ENCODE measurements at regions not wholly inside any gene's neighbourhood (a gene's known extent, or its start where the extent isn't known, plus 50 kb on each side); places are given as distances from the start of the nearest gene placed in this dataset.

- H3K36me3 Mint-ChIP-seq = no peaks in the 10 kb centered on the region
Measured at GRCh38 chr11:126140926-126141280, 70.5 kb downstream of the RPUSD4 start.

GRCh38 chr11:126140201-126140925 is 71.1 kb downstream of the RPUSD4 start:
- H3K9me3 ChIP-seq = no peaks in the 10 kb centered on the region
- H3K4me3 Mint-ChIP-seq = no peak overlapping the region

More at GRCh38 chr11:126140926-126141280, 70.5 kb downstream of the RPUSD4 start:
- Mint-ChIP-seq H3K4me1 (no peaks in the 10 kb centered on the region), H3K9me3 (no peaks in the 10 kb centered on the region), H3K27me3 (peaks cover 16 to 25% of the 10 kb centered on the region in 2 donors), H3K27ac (no peak overlapping the region), H3K4me3 (no peak overlapping the region)
- Histone ChIP-seq H3K27ac (ENCODE audit: low read length) (no peak overlapping the region), H3K9me3 (no peaks in the 10 kb centered on the region), H3K4me1 (ENCODE audit: control insufficient read depth in 1 of 2, extremely low read depth in 1 of 2, insufficient read depth in 2 of 2, low read length in 2 of 2) (no peaks in the 10 kb centered on the region), H3K27me3 (replicated peaks in 1 of 2; ENCODE audit: control insufficient read depth in 2 of 2, extremely low read depth in 1 of 2, insufficient read depth in 2 of 2, low read length in 1 of 2) (peaks cover 0 to 38% of the 10 kb centered on the region in 2 experiments), H3K36me3 (ENCODE audit: control insufficient read depth in 2 of 2, extremely low read depth in 1 of 2, insufficient read depth in 1 of 2, low read length in 1 of 2) (no peaks in the 10 kb centered on the region), H3K4me3 (ENCODE audit: control insufficient read depth in 1 of 2, extremely low read depth in 1 of 2, low read length in 1 of 2) (no peak overlapping the region)
- ATAC-seq (replicated peaks in 1 of 4) (no peak), DNase-seq (no peak)
- ChIA-PET CTCF (no interaction called here), POLR2A (interaction anchor here in 1 of 2 donors (0.6 kb wide), 1 partner anchor 861 kb away, joined by 6 read pairs; no protein-coding TSS in a partner anchor)
- 38% methylated on average over 7 of the region's 7 CpGs for WGBS (ENCODE audit: insufficient coverage)

GRCh38 chr11:126139111-126140091 is 72.0 kb downstream of the RPUSD4 start:
- no peak overlapping the region for H3K4me3 Mint-ChIP-seq
- H3K27ac ChIP-seq (ENCODE audit: low read length) = no peak overlapping the region
- H3K4me3 ChIP-seq (ENCODE audit: control insufficient read depth in 1 of 2, extremely low read depth in 1 of 2, low read length in 1 of 2) = no peak overlapping the region
- peaks cover 0 to 38% of the 10 kb centered on the region in 2 experiments for H3K27me3 ChIP-seq (replicated peaks in 1 of 2; ENCODE audit: control insufficient read depth in 2 of 2, extremely low read depth in 1 of 2, insufficient read depth in 2 of 2, low read length in 1 of 2)
- H3K36me3 Mint-ChIP-seq = no peaks in the 10 kb centered on the region
- no peak for DNase-seq
- H3K27ac Mint-ChIP-seq = no peak overlapping the region
- H3K36me3 ChIP-seq (ENCODE audit: control insufficient read depth in 2 of 2, extremely low read depth in 1 of 2, insufficient read depth in 1 of 2, low read length in 1 of 2) = no peaks in the 10 kb centered on the region
- CTCF ChIA-PET = no interaction called here
- no peaks in the 10 kb centered on the region for H3K9me3 Mint-ChIP-seq
- POLR2A ChIA-PET = no interaction called here
- H3K4me1 ChIP-seq (ENCODE audit: control insufficient read depth in 1 of 2, extremely low read depth in 1 of 2, insufficient read depth in 2 of 2, low read length in 2 of 2) = no peaks in the 10 kb centered on the region
- no peaks in the 10 kb centered on the region for H3K4me1 Mint-ChIP-seq
- ATAC-seq (replicated peaks in 1 of 4) = no peak
- no peaks in the 10 kb centered on the region for H3K9me3 ChIP-seq
- WGBS (ENCODE audit: insufficient coverage) = 84% methylated on average over 8 of the region's 13 CpGs
- H3K27me3 Mint-ChIP-seq = peaks cover 16 to 25% of the 10 kb centered on the region in 2 donors

More at GRCh38 chr11:126140201-126140925, 71.1 kb downstream of the RPUSD4 start:
- no peaks in the 10 kb centered on the region for H3K4me1 Mint-ChIP-seq
- Histone ChIP-seq H3K36me3 (ENCODE audit: control insufficient read depth in 2 of 2, extremely low read depth in 1 of 2, insufficient read depth in 1 of 2, low read length in 1 of 2) (no peaks in the 10 kb centered on the region), H3K4me3 (ENCODE audit: control insufficient read depth in 1 of 2, extremely low read depth in 1 of 2, low read length in 1 of 2) (no peak overlapping the region), H3K4me1 (ENCODE audit: control insufficient read depth in 1 of 2, extremely low read depth in 1 of 2, insufficient read depth in 2 of 2, low read length in 2 of 2) (no peaks in the 10 kb centered on the region), H3K27me3 (replicated peaks in 1 of 2; ENCODE audit: control insufficient read depth in 2 of 2, extremely low read depth in 1 of 2, insufficient read depth in 2 of 2, low read length in 1 of 2) (peaks cover 0 to 38% of the 10 kb centered on the region in 2 experiments), H3K27ac (ENCODE audit: low read length) (no peak overlapping the region)
- DNase-seq (no peak), ATAC-seq (replicated peaks in 1 of 4) (no peak)
- no peaks in the 10 kb centered on the region for H3K9me3 Mint-ChIP-seq
- H3K27me3 Mint-ChIP-seq = peaks cover 16 to 25% of the 10 kb centered on the region in 2 donors
- H3K27ac Mint-ChIP-seq = no peak overlapping the region
- ChIA-PET POLR2A (interaction anchor here in 1 of 2 donors (0.6 kb wide), 1 partner anchor 861 kb away, joined by 6 read pairs; no protein-coding TSS in a partner anchor), CTCF (no interaction called here)
- 80% methylated on average over 1 of the region's 9 CpGs for WGBS (ENCODE audit: insufficient coverage)
- no peaks in the 10 kb centered on the region for H3K36me3 Mint-ChIP-seq

- H3K27me3 Mint-ChIP-seq = peaks cover 16 to 25% of the 10 kb centered on the region in 2 donors
- H3K4me3 ChIP-seq (ENCODE audit: control insufficient read depth in 1 of 2, extremely low read depth in 1 of 2, low read length in 1 of 2) = no peak overlapping the region
- no peaks in the 10 kb centered on the region for H3K36me3 ChIP-seq (ENCODE audit: control insufficient read depth in 2 of 2, extremely low read depth in 1 of 2, insufficient read depth in 1 of 2, low read length in 1 of 2)
- H3K27ac ChIP-seq (ENCODE audit: low read length) = no peak overlapping the region
- H3K4me1 ChIP-seq (ENCODE audit: control insufficient read depth in 1 of 2, extremely low read depth in 1 of 2, insufficient read depth in 2 of 2, low read length in 2 of 2) = no peaks in the 10 kb centered on the region
- DNase-seq (no peak), ATAC-seq (replicated peaks in 1 of 4) (no peak)
- H3K36me3 Mint-ChIP-seq = no peaks in the 10 kb centered on the region
- no peaks in the 10 kb centered on the region for H3K4me1 Mint-ChIP-seq
- peaks cover 0 to 40% of the 10 kb centered on the region in 2 experiments for H3K27me3 ChIP-seq (replicated peaks in 1 of 2; ENCODE audit: control insufficient read depth in 2 of 2, extremely low read depth in 1 of 2, insufficient read depth in 2 of 2, low read length in 1 of 2)
- H3K9me3 Mint-ChIP-seq = no peaks in the 10 kb centered on the region
- 100% methylated on average over 4 of the region's 7 CpGs for WGBS (ENCODE audit: insufficient coverage)
- H3K27ac Mint-ChIP-seq = no peak overlapping the region
- CTCF ChIA-PET = no interaction called here
- H3K4me3 Mint-ChIP-seq = no peak overlapping the region
- POLR2A ChIA-PET = no interaction called here
- no peaks in the 10 kb centered on the region for H3K9me3 ChIP-seq
Measured at GRCh38 chr11:126138636-126139035, 72.8 kb downstream of the RPUSD4 start.

- H3K27ac Mint-ChIP-seq = no peak overlapping the region
- no peaks in the 10 kb centered on the region for H3K36me3 Mint-ChIP-seq
- no peaks in the 10 kb centered on the region for H3K9me3 ChIP-seq
- WGBS (ENCODE audit: insufficient coverage) = 60% methylated on average over 1 of the region's 3 CpGs
- H3K27me3 ChIP-seq (replicated peaks in 1 of 2; ENCODE audit: control insufficient read depth in 2 of 2, extremely low read depth in 1 of 2, insufficient read depth in 2 of 2, low read length in 1 of 2) = peaks cover 0 to 43% of the 10 kb centered on the region in 2 experiments
- ATAC-seq (replicated peaks in 1 of 4) (no peak), DNase-seq (no peak)
- H3K36me3 ChIP-seq (ENCODE audit: control insufficient read depth in 2 of 2, extremely low read depth in 1 of 2, insufficient read depth in 1 of 2, low read length in 1 of 2) = no peaks in the 10 kb centered on the region
- H3K4me1 ChIP-seq (ENCODE audit: control insufficient read depth in 1 of 2, extremely low read depth in 1 of 2, insufficient read depth in 2 of 2, low read length in 2 of 2) = no peaks in the 10 kb centered on the region
- POLR2A ChIA-PET = no interaction called here
- no peak overlapping the region for H3K27ac ChIP-seq (ENCODE audit: low read length)
- H3K4me3 Mint-ChIP-seq = no peak overlapping the region
- H3K4me1 Mint-ChIP-seq = no peaks in the 10 kb centered on the region
- H3K4me3 ChIP-seq (ENCODE audit: control insufficient read depth in 1 of 2, extremely low read depth in 1 of 2, low read length in 1 of 2) = no peak overlapping the region
- CTCF ChIA-PET = no interaction called here
- H3K9me3 Mint-ChIP-seq = no peaks in the 10 kb centered on the region
- peaks cover 13 to 25% of the 10 kb centered on the region in 2 donors for H3K27me3 Mint-ChIP-seq
Measured at GRCh38 chr11:126137136-126137535, 74.3 kb downstream of the RPUSD4 start.

- peaks cover 13 to 25% of the 10 kb centered on the region in 2 donors for H3K27me3 Mint-ChIP-seq
- ChIA-PET CTCF (no interaction called here), POLR2A (no interaction called here)
- no peaks in the 10 kb centered on the region for H3K36me3 Mint-ChIP-seq
- Histone ChIP-seq H3K4me3 (ENCODE audit: control insufficient read depth in 1 of 2, extremely low read depth in 1 of 2, low read length in 1 of 2) (no peak overlapping the region), H3K4me1 (ENCODE audit: control insufficient read depth in 1 of 2, extremely low read depth in 1 of 2, insufficient read depth in 2 of 2, low read length in 2 of 2) (no peaks in the 10 kb centered on the region), H3K36me3 (ENCODE audit: control insufficient read depth in 2 of 2, extremely low read depth in 1 of 2, insufficient read depth in 1 of 2, low read length in 1 of 2) (no peaks in the 10 kb centered on the region), H3K27ac (ENCODE audit: low read length) (no peak overlapping the region), H3K27me3 (replicated peaks in 1 of 2; ENCODE audit: control insufficient read depth in 2 of 2, extremely low read depth in 1 of 2, insufficient read depth in 2 of 2, low read length in 1 of 2) (peaks cover 0 to 41% of the 10 kb centered on the region in 2 experiments), H3K9me3 (no peaks in the 10 kb centered on the region)
- 93% methylated on average over 8 of the region's 10 CpGs for WGBS (ENCODE audit: insufficient coverage)
- ATAC-seq (replicated peaks in 1 of 4) (no peak), DNase-seq (no peak)
- no peak overlapping the region for H3K4me3 Mint-ChIP-seq
- H3K27ac Mint-ChIP-seq = no peak overlapping the region
- H3K9me3 Mint-ChIP-seq = no peaks in the 10 kb centered on the region
- no peaks in the 10 kb centered on the region for H3K4me1 Mint-ChIP-seq
Measured at GRCh38 chr11:126136507-126136906, 73.8 kb upstream of the CDON start.
